ENCODE measurements at regions not wholly inside any gene's neighbourhood (a gene's known extent, or its start where the extent isn't known, plus 50 kb on each side); places are given as distances from the start of the nearest gene placed in this dataset.

- DNase-seq (ENCODE audit: low read depth in 2 of 2): no peak
- no peak for TF ChIP-seq CTCF (IDR thresholded peaks at IDR 0.05; ENCODE audit: low read depth, low read length)
- no peak overlapping the region for H3K4me3 ChIP-seq (replicated peaks in 1 of 2; ENCODE audit: low read depth in 2 of 2, low read length in 2 of 2)
Measured at GRCh38 chr3:86126552-86126951, 864.4 kb downstream of the VGLL3 start.
